Left lung (tissue), 4 donors: ENCODE measurements at regions not wholly inside any gene's neighbourhood (a gene's known extent, or its start where the extent isn't known, plus 50 kb on each side); places are given as distances from the start of the nearest gene placed in this dataset.
A peak's percentile ranks its signal among the peaks of the same experiment; 100 is the strongest.

Experiments used
- ATAC-seq: fragments of 200-7000 bp; cut with Tn5 transposase; one replicate; pipeline ENCODE4 v1.9.1; 2020; ENCODE audit warnings: moderate library complexity
- DNase-seq, 4 donors: peaks; one replicate each; pipeline ENCODE4 v3.0.0-alpha.2; 2013 to 2020
- H3K27ac ChIP-seq, 2 donors: fragments of 200-600 bp; sonication (generic) in 1 of 2; one replicate each; pipeline versions ENCODE4 v1.5.0 to v1.8.0; 2020 to 2021
- H3K27me3 ChIP-seq, 2 donors: fragments of 200-600 bp; sonication (generic) in 1 of 2; one replicate each; pipeline versions ENCODE4 v1.5.0 to v1.8.0; 2020 to 2021
- H3K36me3 ChIP-seq, 2 donors: fragments of 200-600 bp; sonication (generic) in 1 of 2; one replicate each; pipeline versions ENCODE4 v1.5.0 to v1.8.0; 2020 to 2021
- H3K4me1 ChIP-seq, 2 donors: fragments of 200-600 bp; one replicate each; pipeline ENCODE4 v1.8.0; 2021
- H3K4me3 ChIP-seq, 2 donors: fragments of 200-600 bp; sonication (generic) in 1 of 2; one replicate each; pipeline versions ENCODE4 v1.5.0 to v1.8.0; 2020 to 2021; ENCODE audit warnings: mild to moderate bottlenecking in 1 of 2
- H3K9me3 ChIP-seq, 2 donors: fragments of 200-600 bp; sonication (generic) in 1 of 2; one replicate each; pipeline versions ENCODE4 v1.5.0 to v1.8.0; 2020 to 2021
- CTCF ChIP-seq, 2 donors: fragments of 200-600 bp; sonication (generic) in 1 of 2; IDR thresholded peaks; one replicate each; pipeline versions ENCODE4 v1.5.0 to v1.8.0; 2021; ENCODE audit warnings: antibody characterized with exemption in 2 of 2
- intact Hi-C, 2 donors: fragments of 100-400 bp; cut with DNase I; formaldehyde crosslinking; loops; one replicate each; pipeline versions ENCODE4 v1.11.2 to v1.14.2; 2022
- donor health status: DM: no; HTN: yes; CAD: no.
- donor health status: DM: no; HTN: no; CAD: no.

GRCh38 chr9:86893811-86894490 lies 53.4 kb downstream of the GAS1 start:
- no peak overlapping the region for H3K27ac ChIP-seq
- H3K4me3 ChIP-seq = no peak overlapping the region
- DNase-seq (no peak), ATAC-seq (no peak)
- no peak for TF ChIP-seq CTCF (IDR thresholded peaks at IDR 0.05)
- H3K36me3 ChIP-seq = no peaks in the 10 kb centered on the region
- peaks cover 0 to 6% of the 10 kb centered on the region in 2 donors for H3K27me3 ChIP-seq
- H3K4me1 ChIP-seq = no peaks in the 10 kb centered on the region
- intact Hi-C loops = no loop called here
- no peaks in the 10 kb centered on the region for H3K9me3 ChIP-seq

- TF ChIP-seq CTCF (IDR thresholded peaks at IDR 0.05) = no peak
- no peak for ATAC-seq
- no peaks in the 10 kb centered on the region for H3K9me3 ChIP-seq
Observed at GRCh38 chr9:86892576-86892975, 54.7 kb downstream of the GAS1 start.

GRCh38 chr9:86891886-86892437 lies 55.3 kb downstream of the GAS1 start:
- no peak for TF ChIP-seq CTCF (IDR thresholded peaks at IDR 0.05)
- Histone ChIP-seq H3K4me1 (no peaks in the 10 kb centered on the region), H3K9me3 (no peaks in the 10 kb centered on the region), H3K36me3 (no peaks in the 10 kb centered on the region), H3K27ac (no peak overlapping the region), H3K27me3 (no peaks in the 10 kb centered on the region), H3K4me3 (no peak overlapping the region)
- intact Hi-C loops = no loop called here
- DNase-seq (peak in 1 of 4 donors; percentile 35), ATAC-seq (no peak)

More at GRCh38 chr9:86892576-86892975, 54.7 kb downstream of the GAS1 start:
- no peaks in the 10 kb centered on the region for H3K4me1 ChIP-seq
- H3K4me3 ChIP-seq = no peak overlapping the region
- intact Hi-C loops = no loop called here
- H3K27ac ChIP-seq = no peak overlapping the region
- no peaks in the 10 kb centered on the region for H3K36me3 ChIP-seq
- no peaks in the 10 kb centered on the region for H3K27me3 ChIP-seq
- no peak for DNase-seq

- DNase-seq = no peak
- H3K27ac ChIP-seq = no peak overlapping the region
Observed at GRCh38 chr9:86891091-86891490, 56.2 kb downstream of the GAS1 start.

More at GRCh38 chr9:86891091-86891490, 56.2 kb downstream of the GAS1 start:
- no peaks in the 10 kb centered on the region for H3K9me3 ChIP-seq
- intact Hi-C loops = no loop called here
- no peak for ATAC-seq
- H3K27me3 ChIP-seq = no peaks in the 10 kb centered on the region
- H3K4me3 ChIP-seq = no peak overlapping the region
- no peaks in the 10 kb centered on the region for H3K36me3 ChIP-seq
- TF ChIP-seq CTCF (IDR thresholded peaks at IDR 0.05) = no peak
- no peaks in the 10 kb centered on the region for H3K4me1 ChIP-seq
